ENCODE measurements at regions not wholly inside any gene's neighbourhood (a gene's known extent, or its start where the extent isn't known, plus 50 kb on each side); places are given as distances from the start of the nearest gene placed in this dataset.
A peak's percentile ranks its signal among the peaks of the same experiment; 100 is the strongest.
"Not testable (repeated sequence)": the region's sequence is repeated elsewhere in the genome, so short reads cannot be mapped to it uniquely, and the experiment has no call there.

GRCh38 chr12:88368077-88368476 lies 212.2 kb downstream of the KITLG start:
- not testable (repeated sequence) for DNase-seq (ENCODE audit: low spot score)

GRCh38 chr12:88371416-88372183 lies 208.7 kb downstream of the KITLG start:
- peak; percentile 7 for DNase-seq (ENCODE audit: low spot score)

- DNase-seq (ENCODE audit: low spot score), result no peak
Observed at GRCh38 chr12:88375306-88376305, 204.7 kb downstream of the KITLG start.

- no peak for DNase-seq (ENCODE audit: low spot score)
Observed at GRCh38 chr12:88377973-88378372, 202.3 kb downstream of the KITLG start.

- DNase-seq (ENCODE audit: low spot score), result no peak
Observed at GRCh38 chr12:88381466-88381865, 198.8 kb downstream of the KITLG start.

- DNase-seq (ENCODE audit: low spot score), result no peak
Observed at GRCh38 chr12:88383405-88383804, 196.9 kb downstream of the KITLG start.

GRCh38 chr12:88388566-88389540 lies 191.4 kb downstream of the KITLG start:
- DNase-seq (ENCODE audit: low spot score), result peak; percentile 5

GRCh38 chr12:88390811-88391210 lies 189.5 kb downstream of the KITLG start:
- no peak for DNase-seq (ENCODE audit: low spot score)

- peak; percentile 76 for DNase-seq (ENCODE audit: low spot score)
Observed at GRCh38 chr12:88391556-88391955, 188.7 kb downstream of the KITLG start.

- no peak for DNase-seq (ENCODE audit: low spot score)
Observed at GRCh38 chr12:88393017-88393767, 187.1 kb downstream of the KITLG start.

- DNase-seq (ENCODE audit: low spot score), result no peak
Observed at GRCh38 chr12:88398031-88398430, 182.2 kb downstream of the KITLG start.

- no peak for DNase-seq (ENCODE audit: low spot score)
Observed at GRCh38 chr12:88399811-88400210, 180.5 kb downstream of the KITLG start.

- DNase-seq (ENCODE audit: low spot score), result no peak
Observed at GRCh38 chr12:88400302-88400701, 180.0 kb downstream of the KITLG start.

GRCh38 chr12:88401155-88401554 lies 179.1 kb downstream of the KITLG start:
- no peak for DNase-seq (ENCODE audit: low spot score)

- no peak for DNase-seq (ENCODE audit: low spot score)
Observed at GRCh38 chr12:88406905-88407304, 173.4 kb downstream of the KITLG start.

- no peak for DNase-seq (ENCODE audit: low spot score)
Observed at GRCh38 chr12:88408823-88409222, 171.4 kb downstream of the KITLG start.

GRCh38 chr12:88409257-88409656 lies 171.0 kb downstream of the KITLG start:
- no peak for DNase-seq (ENCODE audit: low spot score)

GRCh38 chr12:88411689-88412088 lies 168.6 kb downstream of the KITLG start:
- DNase-seq (ENCODE audit: low spot score), result no peak

- DNase-seq (ENCODE audit: low spot score), result no peak
Observed at GRCh38 chr12:88413646-88414045, 166.6 kb downstream of the KITLG start.

- DNase-seq (ENCODE audit: low spot score), result no peak
Observed at GRCh38 chr12:88416155-88416554, 164.1 kb downstream of the KITLG start.

GRCh38 chr12:88416786-88417185 lies 163.5 kb downstream of the KITLG start:
- no peak for DNase-seq (ENCODE audit: low spot score)
